ENCODE measurements at regions not wholly inside any gene's neighbourhood (a gene's known extent, or its start where the extent isn't known, plus 50 kb on each side); places are given as distances from the start of the nearest gene placed in this dataset.

- intact Hi-C loops (cut with DNase I), result no loop called here
- Histone ChIP-seq H3K4me3 (no peak overlapping the region), H3K27me3 (no peaks in the 10 kb centered on the region), H3K36me3 (no peaks in the 10 kb centered on the region), H3K9me3 (no peaks in the 10 kb centered on the region), H3K27ac (no peak overlapping the region), H3K4me1 (ENCODE audit: insufficient read depth) (no peaks in the 10 kb centered on the region)
- no peak for TF ChIP-seq CTCF (IDR thresholded peaks at IDR 0.05)
- TF ChIP-seq POLR2A (IDR thresholded peaks at IDR 0.05), result no peak
- TF ChIP-seq EP300 (IDR thresholded peaks at IDR 0.05), result no peak
- 86 to 94% (median 91%) methylated on average over 3 of the region's 3 CpGs for WGBS, 3 donors
- no peak for DNase-seq
Measured at GRCh38 chr7:52539414-52539813, 496.0 kb upstream of the POM121L12 start.

GRCh38 chr7:52537051-52537450 lies 498.4 kb upstream of the POM121L12 start:
- no peaks in the 10 kb centered on the region for H3K4me1 ChIP-seq (ENCODE audit: insufficient read depth)
- intact Hi-C loops (cut with DNase I), result no loop called here
- DNase-seq, result no peak
- no peaks in the 10 kb centered on the region for H3K27me3 ChIP-seq
- 53 to 65% (median 61%) methylated on average over 4 of the region's 4 CpGs for WGBS, 3 donors
- TF ChIP-seq EP300 (IDR thresholded peaks at IDR 0.05) (no peak), CTCF (IDR thresholded peaks at IDR 0.05) (no peak), POLR2A (IDR thresholded peaks at IDR 0.05) (no peak)
- no peak overlapping the region for H3K4me3 ChIP-seq
- no peaks in the 10 kb centered on the region for H3K9me3 ChIP-seq
- no peak overlapping the region for H3K27ac ChIP-seq
- no peaks in the 10 kb centered on the region for H3K36me3 ChIP-seq

- TF ChIP-seq EP300 (IDR thresholded peaks at IDR 0.05) (no peak), POLR2A (IDR thresholded peaks at IDR 0.05) (no peak), CTCF (IDR thresholded peaks at IDR 0.05) (no peak)
- H3K36me3 ChIP-seq, result no peaks in the 10 kb centered on the region
- intact Hi-C loops (cut with DNase I), result no loop called here
- no peak overlapping the region for H3K27ac ChIP-seq
- H3K4me1 ChIP-seq (ENCODE audit: insufficient read depth), result no peaks in the 10 kb centered on the region
- H3K4me3 ChIP-seq, result no peak overlapping the region
- H3K27me3 ChIP-seq, result no peaks in the 10 kb centered on the region
- DNase-seq, result no peak
- WGBS, 3 donors, result 62 to 88% (median 78%) methylated on average over 3 of the region's 3 CpGs
- H3K9me3 ChIP-seq, result no peaks in the 10 kb centered on the region
Measured at GRCh38 chr7:52525772-52526341, 509.6 kb upstream of the POM121L12 start.

- 91 to 100% (median 96%) methylated on average over 1 of the region's 1 CpG for WGBS, 3 donors
- Histone ChIP-seq H3K4me3 (no peak overlapping the region), H3K4me1 (ENCODE audit: insufficient read depth) (no peaks in the 10 kb centered on the region), H3K27ac (no peak overlapping the region), H3K9me3 (no peaks in the 10 kb centered on the region), H3K36me3 (no peaks in the 10 kb centered on the region), H3K27me3 (no peaks in the 10 kb centered on the region)
- intact Hi-C loops (cut with DNase I), result no loop called here
- DNase-seq, result no peak
- TF ChIP-seq POLR2A (IDR thresholded peaks at IDR 0.05) (no peak), CTCF (IDR thresholded peaks at IDR 0.05) (no peak), EP300 (IDR thresholded peaks at IDR 0.05) (no peak)
Measured at GRCh38 chr7:52518869-52519268, 516.6 kb upstream of the POM121L12 start.
